ENCODE measurements at regions not wholly inside any gene's neighbourhood (a gene's known extent, or its start where the extent isn't known, plus 50 kb on each side); places are given as distances from the start of the nearest gene placed in this dataset.

DNA sequence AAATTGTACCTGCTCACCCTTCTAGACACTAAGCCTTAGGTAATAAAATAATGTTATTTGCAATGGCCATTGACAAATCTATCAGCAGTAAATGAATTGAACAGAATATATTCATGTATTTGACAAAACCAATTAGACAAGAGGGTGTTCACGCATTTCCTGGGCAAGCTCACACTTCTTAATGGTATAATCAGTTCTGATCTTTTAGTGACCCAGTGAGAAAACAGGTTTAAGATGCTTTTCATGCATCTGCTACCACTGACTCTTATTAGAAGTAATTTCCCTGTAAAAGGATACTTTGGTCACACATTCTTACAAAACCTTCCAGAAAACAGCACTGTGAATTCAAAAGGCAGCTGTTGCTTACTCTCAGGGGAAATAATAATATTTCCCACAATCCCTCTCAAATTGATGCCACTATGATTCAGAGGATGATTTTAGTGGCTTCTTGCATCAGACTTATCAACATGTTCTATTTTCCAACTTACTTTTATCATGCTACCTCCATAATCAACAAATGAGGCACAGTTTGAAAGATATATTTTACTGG lies 313.9 kb upstream of the NWD2 start:
- TF ChIP-seq YY1 (IDR thresholded peaks at IDR 0.05; ENCODE audit: insufficient read depth, insufficient read length) = no peak
- no peak for TF ChIP-seq SUZ12 (IDR thresholded peaks at IDR 0.05; ENCODE audit: extremely low read depth, insufficient read depth, insufficient read length)

Measured in NT2/D1 (cell line).